ENCODE measurements at regions not wholly inside any gene's neighbourhood (a gene's known extent, or its start where the extent isn't known, plus 50 kb on each side); places are given as distances from the start of the nearest gene placed in this dataset.

GRCh38 chr9:80158131-80158530 lies 586.4 kb downstream of the TLE4 start:
- no peak for DNase-seq (ENCODE audit: low spot score)
- ATAC-seq (ENCODE audit: low FRiP score): no peak
- TF ChIP-seq CTCF (IDR thresholded peaks at IDR 0.05): no peak

GRCh38 chr9:80157561-80157983 lies 585.8 kb downstream of the TLE4 start:
- no peak for ATAC-seq (ENCODE audit: low FRiP score)
- TF ChIP-seq CTCF (IDR thresholded peaks at IDR 0.05): no peak
- no peak for DNase-seq (ENCODE audit: low spot score)

- no peak for TF ChIP-seq CTCF (IDR thresholded peaks at IDR 0.05)
- ATAC-seq (ENCODE audit: low FRiP score) (no peak), DNase-seq (ENCODE audit: low spot score) (no peak)
Measured at GRCh38 chr9:80156756-80157472, 585.1 kb downstream of the TLE4 start.

DNA sequence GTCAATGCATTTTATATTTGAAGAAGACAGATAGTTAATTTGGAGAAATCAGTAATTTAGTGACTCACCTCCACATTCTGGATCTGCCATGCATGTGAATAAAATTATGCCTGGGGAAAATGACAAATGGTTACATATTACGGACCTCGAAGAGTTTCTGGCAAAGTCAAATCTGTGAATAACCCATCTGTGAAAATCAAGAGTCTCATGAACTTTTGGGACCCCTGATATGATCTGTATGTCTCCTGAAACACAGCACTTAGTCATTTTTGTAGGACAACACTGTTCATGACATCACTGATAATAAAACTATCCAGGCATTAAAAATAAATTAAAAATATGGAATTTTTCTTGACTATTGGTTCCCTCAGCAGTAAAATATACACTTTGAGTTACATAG lies 584.5 kb downstream of the TLE4 start:
- TF ChIP-seq CTCF (IDR thresholded peaks at IDR 0.05): no peak
- no peak for DNase-seq (ENCODE audit: low spot score)
- ATAC-seq (ENCODE audit: low FRiP score): no peak

DNA sequence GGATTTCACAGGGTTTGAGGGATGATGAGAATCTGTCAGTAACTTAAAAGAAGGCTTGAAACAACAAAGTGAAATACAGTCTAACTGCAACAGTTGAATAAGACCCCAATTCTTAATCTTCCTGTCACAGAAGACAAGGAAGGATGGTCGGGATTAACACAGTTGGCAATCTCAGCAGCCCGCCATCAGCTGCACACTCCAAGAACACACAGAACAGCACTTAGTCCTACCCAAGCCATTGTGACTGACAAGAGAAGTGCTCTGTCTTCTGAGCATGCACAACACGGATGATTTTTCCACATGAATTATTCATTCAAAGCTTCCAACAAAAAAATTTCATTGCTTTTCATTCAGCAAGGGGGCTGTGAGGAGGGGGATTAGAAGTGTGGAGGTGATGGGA lies 576.1 kb downstream of the TLE4 start:
- no peak for DNase-seq (ENCODE audit: low spot score)
- ATAC-seq (ENCODE audit: low FRiP score): no peak
- no peak for TF ChIP-seq CTCF (IDR thresholded peaks at IDR 0.05)

DNA sequence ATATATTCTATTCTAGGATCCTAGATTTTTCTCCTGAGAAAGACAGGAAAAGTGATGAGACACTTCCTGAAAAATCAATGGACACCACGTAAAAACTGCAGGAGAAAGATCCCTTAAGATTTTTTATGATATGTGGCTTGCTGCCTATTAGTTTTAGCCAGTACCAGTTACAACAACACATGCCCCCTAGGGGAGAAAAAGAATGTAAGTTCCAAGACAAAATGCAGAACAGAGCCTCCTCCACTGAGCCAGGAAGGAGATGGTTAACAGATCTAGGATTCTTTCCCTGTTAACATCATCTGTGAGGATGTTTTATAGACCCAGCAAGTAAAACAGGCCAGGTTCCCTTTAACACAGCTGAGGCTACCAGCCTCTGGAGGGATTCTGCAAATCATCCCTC lies 574.7 kb downstream of the TLE4 start:
- no peak for TF ChIP-seq CTCF (IDR thresholded peaks at IDR 0.05)
- ATAC-seq (ENCODE audit: low FRiP score) (no peak), DNase-seq (ENCODE audit: low spot score) (no peak)

- DNase-seq (ENCODE audit: low spot score) (no peak), ATAC-seq (ENCODE audit: low FRiP score) (no peak)
- TF ChIP-seq CTCF (IDR thresholded peaks at IDR 0.05): no peak
Measured at GRCh38 chr9:80144856-80145255, 573.1 kb downstream of the TLE4 start.
